Left ventricle myocardium inferior (tissue), 1 donor: ENCODE measurements at regions not wholly inside any gene's neighbourhood (a gene's known extent, or its start where the extent isn't known, plus 50 kb on each side); places are given as distances from the start of the nearest gene placed in this dataset.

ENCODE experiments used
- DNase-seq: peaks from one replicate; pipeline ENCODE4 v3.0.0-alpha.2; 2020
- H3K27ac ChIP-seq: fragments of 200-600 bp; replicated peaks from 2 replicates; pipeline ENCODE4 v1.8.0; 2021
- H3K27me3 ChIP-seq: fragments of 200-600 bp; 2 replicates; pipeline ENCODE4 v1.8.0; 2021; ENCODE audit warnings: low read depth
- H3K36me3 ChIP-seq: fragments of 200-600 bp; 2 replicates; pipeline ENCODE4 v1.8.0; 2021
- H3K4me1 ChIP-seq: fragments of 200-600 bp; 2 replicates; pipeline ENCODE4 v1.8.0; 2021
- H3K4me3 ChIP-seq: fragments of 200-600 bp; 2 replicates; pipeline ENCODE4 v1.8.0; 2021; ENCODE audit warnings: mild to moderate bottlenecking, moderate library complexity
- H3K9me3 ChIP-seq: fragments of 200-600 bp; replicated peaks from 2 replicates; pipeline ENCODE4 v1.8.0; 2021
- CTCF ChIP-seq: fragments of 200-600 bp; IDR thresholded peaks from 2 replicates; pipeline ENCODE4 v1.8.0; 2021; ENCODE audit warnings: antibody characterized with exemption, mild to moderate bottlenecking, borderline replicate concordance
- intact Hi-C: fragments of 100-400 bp; cut with micrococcal nuclease; formaldehyde crosslinking; loops from one replicate; pipeline ENCODE4 v1.11.0; 2022
- donor health status: DM: no; HTN: yes; CAD: no; lungs with severe emphysema.

DNA sequence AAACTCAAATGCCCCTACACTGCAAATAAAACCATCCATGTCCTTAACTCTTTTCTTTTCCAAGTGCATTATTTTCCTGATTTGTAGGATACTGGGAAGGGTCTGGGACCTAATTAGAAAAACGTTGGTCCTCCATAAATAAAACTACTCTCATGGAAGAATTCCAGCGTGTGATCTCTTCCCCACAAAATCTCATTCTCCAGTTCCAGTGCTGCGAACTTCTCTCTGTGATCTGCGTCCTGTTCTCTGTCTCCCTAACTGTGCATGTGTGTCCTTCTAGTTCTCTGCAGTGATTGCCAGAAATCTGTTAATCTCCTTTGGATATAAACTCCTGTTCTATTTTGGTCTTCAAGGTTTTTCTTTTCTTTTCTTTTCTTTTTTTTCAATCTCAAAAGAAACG lies 148.1 kb downstream of the BBOX1 start:
- no peak for DNase-seq
- intact Hi-C loops = loop anchor here (5.0 kb wide), 1 partner anchor 109 kb away; no protein-coding TSS in a partner anchor

DNA sequence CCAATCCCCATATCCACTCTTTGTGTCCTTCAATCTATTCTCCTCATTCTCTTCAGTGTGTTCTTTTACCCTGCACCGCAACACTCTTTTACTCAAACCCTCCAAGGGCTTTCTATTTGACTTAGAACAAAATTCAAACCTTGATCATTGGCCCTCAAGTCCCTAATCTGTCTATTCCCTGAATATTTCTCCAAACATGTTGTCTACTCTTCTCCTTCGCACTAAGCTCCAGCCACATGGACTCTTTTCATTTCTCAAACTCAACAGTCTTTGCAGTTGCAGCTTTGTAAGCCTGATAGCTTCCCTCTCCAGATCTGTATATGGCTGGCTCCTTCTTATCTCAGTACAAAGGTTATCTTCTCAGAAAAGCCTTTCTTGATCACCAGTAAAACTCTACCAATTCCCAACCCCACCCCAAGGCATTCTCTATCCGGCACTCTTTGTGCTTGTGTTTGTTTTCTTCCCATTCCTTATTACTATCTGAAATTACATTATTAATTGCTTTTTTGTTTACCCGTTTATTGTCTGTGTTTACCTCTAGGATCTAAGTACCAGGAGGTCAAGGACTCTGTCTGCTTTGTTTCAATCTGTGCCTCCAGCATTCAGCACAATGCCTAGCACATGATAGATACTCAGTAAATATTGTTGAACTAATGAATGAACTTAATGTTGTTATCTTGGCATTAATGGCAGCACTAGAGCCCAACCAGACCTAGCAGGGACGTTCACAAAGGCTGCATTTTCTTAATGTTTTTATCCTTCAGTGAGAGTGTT lies 147.4 kb downstream of the BBOX1 start:
- H3K9me3 ChIP-seq = peaks cover 4% of the 10 kb centered on the region
- no peak for DNase-seq
- H3K27me3 ChIP-seq = no peaks in the 10 kb centered on the region
- peaks cover 4% of the 10 kb centered on the region for H3K4me1 ChIP-seq
- H3K4me3 ChIP-seq = no peak overlapping the region
- TF ChIP-seq CTCF = no peak
- no peaks in the 10 kb centered on the region for H3K36me3 ChIP-seq
- intact Hi-C loops = loop anchor here (5.0 kb wide), 1 partner anchor 109 kb away; no protein-coding TSS in a partner anchor
- H3K27ac ChIP-seq = no peak overlapping the region

More for the DNA sequence above, 148.1 kb downstream of the BBOX1 start:
- Histone ChIP-seq H3K27me3 (no peaks in the 10 kb centered on the region), H3K4me1 (peaks cover 4% of the 10 kb centered on the region), H3K9me3 (peaks cover 4% of the 10 kb centered on the region), H3K4me3 (no peak overlapping the region), H3K36me3 (no peaks in the 10 kb centered on the region), H3K27ac (no peak overlapping the region)
- no peak for TF ChIP-seq CTCF

DNA sequence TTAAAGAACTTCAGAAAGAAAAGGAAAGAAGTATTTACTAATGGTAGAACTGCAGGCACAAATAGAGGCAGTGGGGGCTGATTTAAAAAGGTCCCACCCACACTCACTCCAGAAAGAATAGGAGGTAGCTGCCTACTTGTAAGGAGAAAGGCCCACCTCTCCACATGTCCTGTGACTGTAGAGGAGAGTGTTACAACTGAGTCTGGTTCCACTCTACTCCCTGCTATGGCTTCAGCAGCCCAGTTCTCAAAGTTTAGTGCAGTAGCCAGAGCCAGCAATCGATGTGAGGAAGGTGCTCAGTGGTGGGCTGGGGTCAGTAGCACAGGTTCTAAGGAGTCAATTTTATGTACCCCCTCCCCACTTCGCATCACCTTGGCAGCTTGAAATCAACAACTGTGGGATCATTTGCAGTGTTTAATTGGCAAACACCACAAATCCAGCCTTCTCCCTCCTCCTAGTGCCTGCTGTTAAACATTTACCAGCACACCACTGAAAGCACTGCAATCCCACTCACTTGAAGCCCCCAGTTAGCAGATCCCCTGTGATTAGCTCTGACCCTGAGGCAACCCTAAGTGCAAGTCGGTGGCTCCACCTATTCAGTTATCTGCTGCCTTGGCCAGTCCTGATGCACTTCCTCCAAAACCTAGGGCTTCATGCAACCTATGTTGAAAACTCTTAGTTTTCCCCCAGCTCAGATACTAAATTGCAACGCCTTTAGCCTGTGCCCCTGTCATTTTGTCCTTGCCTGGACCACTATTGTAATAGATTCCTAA lies 146.6 kb downstream of the BBOX1 start:
- intact Hi-C loops = loop anchor here (5.0 kb wide), 1 partner anchor 110 kb away; no protein-coding TSS in a partner anchor
- no peak for TF ChIP-seq CTCF

GRCh38 chr11:27186580-27186979 lies 146.0 kb downstream of the BBOX1 start:
- intact Hi-C loops = loop anchor here (5.0 kb wide), 1 partner anchor 111 kb away; no protein-coding TSS in a partner anchor
- Histone ChIP-seq H3K27ac (no peak overlapping the region), H3K27me3 (no peaks in the 10 kb centered on the region), H3K9me3 (peaks cover 4% of the 10 kb centered on the region), H3K36me3 (no peaks in the 10 kb centered on the region), H3K4me1 (peaks cover 4% of the 10 kb centered on the region), H3K4me3 (no peak overlapping the region)
- no peak for TF ChIP-seq CTCF
- no peak for DNase-seq

More for the DNA sequence above, 146.6 kb downstream of the BBOX1 start:
- H3K36me3 ChIP-seq = no peaks in the 10 kb centered on the region
- H3K9me3 ChIP-seq = peaks cover 4% of the 10 kb centered on the region
- H3K4me1 ChIP-seq = peaks cover 4% of the 10 kb centered on the region
- no peak overlapping the region for H3K4me3 ChIP-seq
- H3K27ac ChIP-seq = no peak overlapping the region
- H3K27me3 ChIP-seq = no peaks in the 10 kb centered on the region
- no peak for DNase-seq

- Histone ChIP-seq H3K4me1 (peaks cover 4% of the 10 kb centered on the region), H3K4me3 (no peak overlapping the region), H3K27ac (no peak overlapping the region), H3K9me3 (peaks cover 4% of the 10 kb centered on the region), H3K36me3 (no peaks in the 10 kb centered on the region), H3K27me3 (no peaks in the 10 kb centered on the region)
- no peak for TF ChIP-seq CTCF
- no peak for DNase-seq
- intact Hi-C loops = loop anchor here (5.0 kb wide), 2 partner anchors 113 to 303 kb away; no protein-coding TSS in a partner anchor
Measured at GRCh38 chr11:27184458-27185312, 144.1 kb downstream of the BBOX1 start.
